GM10248 (cell line): ENCODE measurements at regions not wholly inside any gene's neighbourhood (a gene's known extent, or its start where the extent isn't known, plus 50 kb on each side); places are given as distances from the start of the nearest gene placed in this dataset.

ENCODE experiments used
- CTCF ChIA-PET: fragments of 300-600 bp; sonication (Branson Sonifier 250); formaldehyde crosslinking; extraction: SDS; loops from one replicate; lab custom pipeline; 2021; ENCODE audit warnings: antibody characterized with exemption; lab: Yijun Ruan, JAX
- POLR2A ChIA-PET: fragments of 350-650 bp; sonication (Branson Sonifier 250); formaldehyde crosslinking; extraction: SDS; loops from one replicate; lab custom pipeline; 2020; ENCODE audit warnings: antibody characterized with exemption; lab: Yijun Ruan, JAX
- DNase-seq: peaks from one replicate; pipeline ENCODE4 v3.0.0; 2012; ENCODE audit errors: extremely low spot score
- TF ChIP-seq, protein P1 (sequence below): IDR thresholded peaks from 2 replicates; pipeline ENCODE4 v1.5.1; 2012; ENCODE audit warnings: mild to moderate bottlenecking, low read depth; ENCODE audit errors: extremely low read depth, missing control alignments, control extremely low read depth

DNA sequence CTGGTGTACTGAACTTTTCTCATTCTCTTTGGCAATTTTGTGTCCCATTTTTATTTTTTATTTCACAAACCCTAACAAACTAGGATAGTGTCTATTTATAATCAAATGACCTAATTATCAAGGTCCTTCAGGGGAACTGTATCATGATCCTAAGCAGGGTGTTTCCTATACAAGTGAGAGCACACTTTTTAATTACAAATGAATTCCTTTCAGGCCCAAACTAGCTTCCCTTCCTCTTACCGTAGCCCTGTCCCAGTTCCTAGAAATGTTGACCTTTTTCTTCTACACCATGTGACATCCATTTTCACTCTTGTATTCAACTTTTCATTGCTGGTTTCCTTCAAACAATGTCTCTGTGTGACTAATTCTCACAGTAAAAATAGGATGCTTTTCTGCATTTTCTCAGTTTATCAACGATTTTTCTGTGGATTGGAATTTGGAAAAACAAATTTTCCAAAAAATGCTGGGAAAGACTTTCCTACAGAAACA, 411.4 kb downstream of the CCDC91 start:
- no peak for DNase-seq
- CTCF ChIA-PET: interaction anchor here (1.6 kb wide), 1 partner anchor 31 kb away, joined by 3 read pairs; no protein-coding TSS in a partner anchor
- TF ChIP-seq, protein P1, sequence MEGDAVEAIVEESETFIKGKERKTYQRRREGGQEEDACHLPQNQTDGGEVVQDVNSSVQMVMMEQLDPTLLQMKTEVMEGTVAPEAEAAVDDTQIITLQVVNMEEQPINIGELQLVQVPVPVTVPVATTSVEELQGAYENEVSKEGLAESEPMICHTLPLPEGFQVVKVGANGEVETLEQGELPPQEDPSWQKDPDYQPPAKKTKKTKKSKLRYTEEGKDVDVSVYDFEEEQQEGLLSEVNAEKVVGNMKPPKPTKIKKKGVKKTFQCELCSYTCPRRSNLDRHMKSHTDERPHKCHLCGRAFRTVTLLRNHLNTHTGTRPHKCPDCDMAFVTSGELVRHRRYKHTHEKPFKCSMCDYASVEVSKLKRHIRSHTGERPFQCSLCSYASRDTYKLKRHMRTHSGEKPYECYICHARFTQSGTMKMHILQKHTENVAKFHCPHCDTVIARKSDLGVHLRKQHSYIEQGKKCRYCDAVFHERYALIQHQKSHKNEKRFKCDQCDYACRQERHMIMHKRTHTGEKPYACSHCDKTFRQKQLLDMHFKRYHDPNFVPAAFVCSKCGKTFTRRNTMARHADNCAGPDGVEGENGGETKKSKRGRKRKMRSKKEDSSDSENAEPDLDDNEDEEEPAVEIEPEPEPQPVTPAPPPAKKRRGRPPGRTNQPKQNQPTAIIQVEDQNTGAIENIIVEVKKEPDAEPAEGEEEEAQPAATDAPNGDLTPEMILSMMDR: no peak
- POLR2A ChIA-PET: no interaction called here

DNA sequence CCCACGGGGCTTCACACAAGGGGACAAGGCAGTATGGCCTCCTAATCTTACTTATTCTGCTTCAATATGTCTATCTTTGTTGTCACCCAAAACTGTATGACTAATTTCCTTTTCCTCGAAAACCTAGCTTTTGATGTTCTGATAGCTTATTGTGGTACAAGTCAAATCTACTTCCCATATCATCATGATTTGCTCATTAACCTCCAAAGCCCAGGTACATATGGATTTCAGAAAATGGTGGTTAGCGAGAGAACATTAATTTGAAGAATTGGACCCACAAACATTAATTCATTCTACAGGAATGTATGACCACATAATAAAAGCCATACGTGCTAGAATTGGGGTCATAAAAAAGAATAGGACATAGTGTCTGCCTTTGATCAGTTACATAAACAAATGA, 412.5 kb downstream of the CCDC91 start:
- TF ChIP-seq, protein P1: no peak
- DNase-seq: no peak
- ChIA-PET POLR2A (no interaction called here), CTCF (interaction anchor here (0.9 kb wide), 1 partner anchor 13 kb away, joined by 3 read pairs; no protein-coding TSS in a partner anchor)

DNA sequence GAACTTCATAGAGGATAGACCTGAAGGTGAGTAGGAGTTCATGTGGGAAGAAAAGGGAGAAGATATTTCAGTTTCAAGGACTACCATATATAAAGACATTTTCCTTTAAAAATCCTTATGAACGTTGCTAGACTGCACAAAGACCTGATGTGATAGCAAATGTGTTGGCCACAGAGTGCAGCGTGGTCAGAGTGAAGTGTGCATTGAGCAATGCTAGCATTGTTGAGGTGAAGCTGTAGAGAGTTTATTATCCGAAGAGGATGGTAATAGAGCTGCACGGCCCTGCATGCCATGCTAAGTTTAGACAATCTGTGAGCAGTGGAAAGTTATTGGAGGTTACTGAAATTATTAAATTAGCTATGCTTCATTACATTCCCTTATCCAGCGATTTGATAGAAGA, 413.0 kb downstream of the CCDC91 start:
- TF ChIP-seq, protein P1: no peak
- POLR2A ChIA-PET: no interaction called here
- no peak for DNase-seq
- CTCF ChIA-PET: interaction anchor here (0.9 kb wide), 1 partner anchor 13 kb away, joined by 3 read pairs; no protein-coding TSS in a partner anchor

DNA sequence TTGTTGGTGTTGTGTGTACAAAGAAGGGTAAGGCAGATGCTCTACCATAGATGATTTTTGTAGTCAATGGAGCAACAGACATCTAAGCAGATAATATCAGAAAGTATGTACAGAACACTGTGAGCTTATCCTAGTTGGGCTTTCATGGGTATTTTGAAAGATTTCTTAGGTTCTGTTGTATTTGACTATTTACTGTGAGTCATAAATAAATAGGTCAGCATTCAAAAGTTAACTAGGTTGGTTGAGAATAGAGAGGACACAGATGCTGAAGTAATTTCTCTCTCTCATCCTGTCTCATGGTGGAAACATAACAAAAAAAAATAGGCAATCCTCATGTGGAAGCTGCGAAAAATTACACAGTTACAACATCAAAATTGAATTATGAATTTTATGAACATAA, 413.5 kb downstream of the CCDC91 start:
- CTCF ChIA-PET: interaction anchor here (0.9 kb wide), 1 partner anchor 14 kb away, joined by 3 read pairs; no protein-coding TSS in a partner anchor
- no peak for DNase-seq
- TF ChIP-seq, protein P1: no peak
- POLR2A ChIA-PET: no interaction called here

DNA sequence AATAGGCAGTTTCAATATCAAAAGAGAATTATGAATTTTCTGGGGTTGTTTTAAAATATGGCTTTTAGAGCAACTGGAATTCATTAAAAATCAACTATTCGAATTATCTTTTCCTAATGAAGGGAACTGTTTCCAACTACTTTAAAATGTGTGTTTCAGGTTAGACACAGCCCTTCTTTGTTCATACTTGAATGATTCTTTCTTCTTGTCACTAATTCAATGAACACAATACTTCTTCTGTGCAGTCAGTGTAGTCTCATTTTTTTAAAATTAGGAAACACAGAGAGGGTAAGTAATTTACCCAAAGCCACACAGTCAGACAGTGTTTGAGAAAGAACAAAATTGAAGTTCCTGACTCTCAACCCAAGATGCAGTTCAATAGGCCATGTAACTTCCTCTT, 414.0 kb downstream of the CCDC91 start:
- TF ChIP-seq, protein P1: no peak
- DNase-seq: no peak
- ChIA-PET POLR2A (no interaction called here), CTCF (no interaction called here)

DNA sequence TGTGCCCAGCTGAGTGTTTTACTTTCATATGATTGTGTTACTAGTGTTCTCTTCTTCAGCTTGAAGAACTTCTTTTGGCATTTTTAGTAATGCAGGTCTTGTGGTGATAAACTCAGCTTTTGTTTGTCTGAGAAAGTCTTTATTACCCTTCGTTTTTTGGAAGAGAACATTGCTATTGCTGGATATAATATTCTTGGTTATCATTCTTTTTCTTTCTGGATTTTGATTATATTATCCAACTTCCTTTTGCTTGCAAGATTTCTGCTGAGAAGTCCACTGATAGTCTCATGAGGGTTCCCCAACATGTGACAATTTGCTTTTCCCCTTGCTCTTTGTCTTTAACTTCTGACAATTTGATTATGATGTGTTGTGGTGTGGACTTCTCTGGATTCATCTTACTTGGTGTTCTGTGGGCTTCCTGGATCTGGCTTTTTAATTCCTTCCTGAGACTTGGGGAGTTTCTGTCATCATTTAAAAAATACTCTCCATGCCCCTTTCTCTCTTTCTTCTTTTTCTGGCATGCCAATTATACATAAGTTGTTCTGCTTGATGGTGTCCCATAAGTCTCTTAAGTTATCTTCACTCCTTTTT, 416.8 kb downstream of the CCDC91 start:
- POLR2A ChIA-PET: no interaction called here
- no peak for DNase-seq
- TF ChIP-seq, protein P1: no peak
- CTCF ChIA-PET: interaction anchor here (1.4 kb wide), 1 partner anchor 16 kb away, joined by 3 read pairs; no protein-coding TSS in a partner anchor
